ENCODE measurements at regions not wholly inside any gene's neighbourhood (a gene's known extent, or its start where the extent isn't known, plus 50 kb on each side); places are given as distances from the start of the nearest gene placed in this dataset.

DNA sequence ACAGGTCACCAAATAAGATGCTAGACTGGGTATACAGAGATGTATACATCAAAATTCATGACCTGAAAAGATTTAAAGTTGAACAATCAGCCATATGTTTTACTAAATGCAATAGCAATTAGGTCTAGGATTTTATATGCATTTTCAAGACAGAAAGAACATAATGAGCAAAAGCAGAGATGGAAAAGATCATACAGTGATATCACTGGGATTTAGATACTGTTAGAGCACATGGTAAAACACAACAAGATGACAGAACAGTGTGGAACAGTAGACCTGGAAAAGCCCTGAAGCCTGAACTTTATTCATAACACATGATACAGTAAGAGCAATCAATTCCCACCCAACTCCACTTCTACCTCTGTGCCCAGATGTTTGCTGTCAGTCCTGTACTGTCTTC lies 585.9 kb downstream of the PRR16 start:
- no peak for TF ChIP-seq BHLHE40 (IDR thresholded peaks at IDR 0.05; ENCODE audit: low read depth, low read length)
- no peak for TF ChIP-seq FOS (IDR thresholded peaks at IDR 0.05; ENCODE audit: low read depth, low read length)
- no peak for TF ChIP-seq SMC3 (IDR thresholded peaks at IDR 0.05; ENCODE audit: low read depth, low read length)
- TF ChIP-seq ELK1 (IDR thresholded peaks at IDR 0.05; ENCODE audit: borderline replicate concordance, low read depth, low read length) = no peak
- no peak for TF ChIP-seq MXI1 (IDR thresholded peaks at IDR 0.05; ENCODE audit: borderline replicate concordance, low read depth, low read length)
- no peak for TF ChIP-seq CHD1 (IDR thresholded peaks at IDR 0.05; ENCODE audit: low read depth, low read length)
- no peak for TF ChIP-seq CTCF (conservative IDR thresholded peaks at IDR 0.05; ENCODE audit: low read depth, low read length)
- no peak for TF ChIP-seq MAZ (IDR thresholded peaks at IDR 0.05; ENCODE audit: borderline replicate concordance, low read depth, low read length)
- TF ChIP-seq POLR2A (IDR thresholded peaks at IDR 0.05; ENCODE audit: low read depth, low read length) = no peak
- no peak for TF ChIP-seq RFX5 (IDR thresholded peaks at IDR 0.05; ENCODE audit: low read depth, low read length)
- no peak for TF ChIP-seq NFE2L2 (IDR thresholded peaks at IDR 0.05; ENCODE audit: low read depth, low read length)
- no peak for TF ChIP-seq RCOR1 (IDR thresholded peaks at IDR 0.05; ENCODE audit: insufficient replicate concordance, low read length)
- BruUV-seq (replicated peaks) = no TSS peak
- no peak overlapping the region for H3K4ac ChIP-seq (ENCODE audit: low read depth, low read length)
- H3K9ac ChIP-seq (ENCODE audit: low read depth, low read length) = no peak overlapping the region
- no peaks in the 10 kb centered on the region for H3K79me1 ChIP-seq (ENCODE audit: low read depth in 1 of 2, low read length in 2 of 2)
- ATAC-seq (ENCODE audit: low read depth) (no peak), DNase-seq (no peak)
- H2BK5ac ChIP-seq (ENCODE audit: low read depth, low read length, poor library complexity, severe bottlenecking) = no peak overlapping the region
- no peak overlapping the region for H4K8ac ChIP-seq (ENCODE audit: low read depth in 2 of 2, low read length in 2 of 2)
- dilution Hi-C loops (cut with HindIII; ENCODE audit: low sequenced_read_pairs, unreplicated experiment) = no loop called here
- no peak overlapping the region for H2AK9ac ChIP-seq (replicated peaks; ENCODE audit: low read depth, low read length, poor library complexity)
- intact Hi-C loops (cut with micrococcal nuclease) = no loop called here
- no peak overlapping the region for H4K5ac ChIP-seq (ENCODE audit: low read depth, low read length)
- no peak overlapping the region for H3K4me2 ChIP-seq (ENCODE audit: low read depth, low read length)
- H3K36me3 ChIP-seq (ENCODE audit: control insufficient read depth, insufficient read depth, low read length) = no peaks in the 10 kb centered on the region
- no peak overlapping the region for H3K23ac ChIP-seq (ENCODE audit: low read depth, low read length)
- H4K20me1 ChIP-seq (ENCODE audit: insufficient read depth, low read length) = no peaks in the 10 kb centered on the region
- H4K91ac ChIP-seq (ENCODE audit: insufficient read depth, low read depth, low read length) = no peak overlapping the region
- no peaks in the 10 kb centered on the region for H3K4me1 ChIP-seq (ENCODE audit: control insufficient read depth, insufficient read depth, low read length)
- no peaks in the 10 kb centered on the region for H3K9me3 ChIP-seq (ENCODE audit: control insufficient read depth, insufficient read depth, low read length)
- no peak overlapping the region for H2BK15ac ChIP-seq (ENCODE audit: low read depth, low read length)
- H3K14ac ChIP-seq (replicated peaks; ENCODE audit: low read depth, low read length) = no peak overlapping the region
- POLR2A ChIA-PET (ENCODE audit: unreplicated experiment) = no interaction called here
- H2BK120ac ChIP-seq (ENCODE audit: low read depth, low read length) = no peak overlapping the region
- no peaks in the 10 kb centered on the region for H3K27me3 ChIP-seq (ENCODE audit: control insufficient read depth, insufficient read depth, low read length)
- H2BK20ac ChIP-seq (ENCODE audit: low read depth, low read length) = no peak overlapping the region
- no peak overlapping the region for H2AFZ ChIP-seq (replicated peaks; ENCODE audit: low read length, poor library complexity)
- no peak overlapping the region for H3K18ac ChIP-seq (ENCODE audit: low read depth, low read length)
- no peak overlapping the region for H2AK5ac ChIP-seq (ENCODE audit: low read depth, low read length)
- H3K56ac ChIP-seq (ENCODE audit: extremely low read depth, insufficient read depth, low read length) = no peak overlapping the region
- CTCF ChIA-PET = no interaction called here
- in situ Hi-C loops (cut with MboI; ENCODE audit: low sequenced_read_pairs) = no loop called here
- H3K4me3 ChIP-seq (ENCODE audit: insufficient read depth, low read depth, low read length) = no peak overlapping the region
- no peaks in the 10 kb centered on the region for H3K9me1 ChIP-seq (ENCODE audit: insufficient read depth, low read length)
- H3K27ac ChIP-seq (ENCODE audit: insufficient read depth, low read length) = no peak overlapping the region

Measured in IMR-90 (cell line).